GM12875 (cell line): ENCODE measurements at regions not wholly inside any gene's neighbourhood (a gene's known extent, or its start where the extent isn't known, plus 50 kb on each side); places are given as distances from the start of the nearest gene placed in this dataset.

Experiments
- H3K4me3 ChIP-seq: one replicate; pipeline ENCODE4 v1.5.1; 2011; ENCODE audit warnings: low read depth, low read length, control low read depth
- TF ChIP-seq, protein P1 (sequence below): IDR thresholded peaks from 2 replicates; pipeline ENCODE4 v1.5.1; 2011; ENCODE audit warnings: low read depth, mild to moderate bottlenecking, control low read depth, inconsistent platforms, low read length, moderate library complexity, borderline replicate concordance; ENCODE audit not compliant: insufficient read depth

DNA sequence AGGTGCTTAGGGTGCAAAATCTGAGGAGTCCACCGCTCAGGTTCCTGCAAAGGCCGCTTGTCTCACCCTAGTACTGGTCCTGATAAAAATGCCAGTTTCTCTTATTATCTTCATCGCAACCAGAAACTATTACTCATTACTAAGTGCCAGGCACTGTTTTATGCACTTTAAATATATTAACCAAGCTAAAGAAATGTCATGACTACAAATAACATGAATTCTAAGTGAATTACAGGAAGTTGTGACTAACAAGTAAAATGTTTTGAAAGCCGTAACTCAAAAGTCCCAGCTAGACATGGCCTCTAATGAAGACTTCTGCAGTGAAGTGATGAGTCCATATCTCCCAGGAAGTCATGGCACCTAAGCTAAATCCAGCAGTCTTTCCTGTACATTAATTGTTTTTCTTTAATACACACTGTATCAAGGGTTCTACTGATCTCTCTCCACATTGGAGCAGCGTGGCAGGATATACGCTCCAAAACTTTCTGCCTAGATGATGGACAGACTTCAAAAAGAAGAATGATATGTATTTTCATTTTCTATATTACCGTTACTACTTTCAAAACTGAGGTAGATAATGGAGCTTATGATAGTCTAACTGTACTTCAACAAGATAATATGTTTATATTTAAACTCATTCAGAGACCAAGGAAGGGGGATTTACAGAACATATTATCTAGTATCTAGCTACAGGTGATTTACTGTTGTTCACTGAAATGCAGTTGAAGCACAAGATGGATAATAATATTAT lies 117.3 kb upstream of the ARID2 start:
- TF ChIP-seq, protein P1, sequence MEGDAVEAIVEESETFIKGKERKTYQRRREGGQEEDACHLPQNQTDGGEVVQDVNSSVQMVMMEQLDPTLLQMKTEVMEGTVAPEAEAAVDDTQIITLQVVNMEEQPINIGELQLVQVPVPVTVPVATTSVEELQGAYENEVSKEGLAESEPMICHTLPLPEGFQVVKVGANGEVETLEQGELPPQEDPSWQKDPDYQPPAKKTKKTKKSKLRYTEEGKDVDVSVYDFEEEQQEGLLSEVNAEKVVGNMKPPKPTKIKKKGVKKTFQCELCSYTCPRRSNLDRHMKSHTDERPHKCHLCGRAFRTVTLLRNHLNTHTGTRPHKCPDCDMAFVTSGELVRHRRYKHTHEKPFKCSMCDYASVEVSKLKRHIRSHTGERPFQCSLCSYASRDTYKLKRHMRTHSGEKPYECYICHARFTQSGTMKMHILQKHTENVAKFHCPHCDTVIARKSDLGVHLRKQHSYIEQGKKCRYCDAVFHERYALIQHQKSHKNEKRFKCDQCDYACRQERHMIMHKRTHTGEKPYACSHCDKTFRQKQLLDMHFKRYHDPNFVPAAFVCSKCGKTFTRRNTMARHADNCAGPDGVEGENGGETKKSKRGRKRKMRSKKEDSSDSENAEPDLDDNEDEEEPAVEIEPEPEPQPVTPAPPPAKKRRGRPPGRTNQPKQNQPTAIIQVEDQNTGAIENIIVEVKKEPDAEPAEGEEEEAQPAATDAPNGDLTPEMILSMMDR: no peak
- no peak overlapping the region for H3K4me3 ChIP-seq

- TF ChIP-seq, protein P1: no peak
- H3K4me3 ChIP-seq: no peak overlapping the region
Observed at GRCh38 chr12:45613296-45613695, 116.2 kb upstream of the ARID2 start.

DNA sequence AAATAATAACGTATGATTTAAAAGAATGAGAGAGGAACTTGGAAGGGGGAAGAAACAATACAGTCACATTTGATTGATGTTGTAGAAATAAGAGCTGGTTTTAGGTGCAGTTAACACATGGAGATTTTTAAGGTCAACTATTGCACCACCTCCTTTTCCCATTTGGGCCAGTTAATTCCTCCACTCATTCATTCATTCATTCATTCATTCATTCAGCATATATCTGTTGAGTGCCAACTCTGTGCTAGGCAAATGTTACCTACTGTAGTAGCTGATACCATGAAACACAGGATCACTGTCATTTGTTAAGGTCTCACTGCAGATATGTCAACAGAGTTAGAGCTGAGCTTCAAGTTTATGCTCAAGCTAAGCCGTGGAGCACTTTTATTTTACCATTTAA lies 115.7 kb upstream of the ARID2 start:
- TF ChIP-seq, protein P1: no peak
- H3K4me3 ChIP-seq: no peak overlapping the region

- H3K4me3 ChIP-seq: no peak overlapping the region
- TF ChIP-seq, protein P1: no peak
Observed at GRCh38 chr12:45615268-45615667, 114.2 kb upstream of the ARID2 start.

DNA sequence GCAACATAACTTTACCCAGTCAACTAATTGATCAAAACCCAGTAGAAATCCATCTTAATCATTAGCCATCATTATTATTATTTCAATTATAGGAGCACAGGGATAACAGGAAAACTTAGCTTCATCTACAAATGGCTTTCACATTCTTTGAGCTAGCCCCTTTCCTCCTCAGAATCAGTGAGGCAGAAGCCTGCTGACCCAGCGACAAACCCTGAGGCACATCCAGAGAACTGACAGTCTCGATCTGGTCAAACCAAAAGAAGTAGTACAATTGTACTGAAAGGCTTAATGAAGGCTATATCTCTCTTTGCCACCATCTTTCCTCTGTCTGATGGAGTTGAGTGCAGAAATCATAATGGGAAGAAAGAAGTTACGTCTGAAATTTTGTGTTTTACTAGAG lies 109.8 kb upstream of the ARID2 start:
- TF ChIP-seq, protein P1: no peak
- no peak overlapping the region for H3K4me3 ChIP-seq

GRCh38 chr12:45621703-45622102 lies 107.8 kb upstream of the ARID2 start:
- TF ChIP-seq, protein P1: no peak
- no peak overlapping the region for H3K4me3 ChIP-seq

- no peak overlapping the region for H3K4me3 ChIP-seq
- TF ChIP-seq, protein P1: no peak
Observed at GRCh38 chr12:45622210-45622937, 107.1 kb upstream of the ARID2 start.
